T-cell (primary cell): ENCODE measurements at regions not wholly inside any gene's neighbourhood (a gene's known extent, or its start where the extent isn't known, plus 50 kb on each side); places are given as distances from the start of the nearest gene placed in this dataset.

Experiments
- ATAC-seq, 4 experiments: fragments of 200-7000 bp in 3 of 4; fragments of 150-1000 bp in 1 of 4; cut with Tn5 transposase; replicated peaks in 1 of 4; 1 replicate in 3 of 4; 2 replicates in 1 of 4; pipeline ENCODE4 v1.10.0; 2021; ENCODE audit warnings: moderate library complexity in 3 of 4, mild to moderate bottlenecking in 2 of 4, moderate number of reproducible peaks in 1 of 4
- CTCF ChIA-PET, 2 donors: fragments of 300-600 bp; sonication (Branson Sonifier 250); formaldehyde crosslinking; loops; one replicate each; lab custom pipeline; 2022; ENCODE audit warnings: antibody characterized with exemption in 2 of 2; lab: Charles Lee
- POLR2A ChIA-PET, 2 donors: fragments of 300-600 bp; sonication (Branson Sonifier 250); formaldehyde crosslinking; loops; one replicate each; lab custom pipeline; 2022; ENCODE audit warnings: antibody characterized with exemption in 2 of 2; lab: Charles Lee
- DNase-seq, 35 experiments: peaks; one replicate each; pipeline versions ENCODE4 v3.0.0 to v3.0.0-alpha.2; 2013 to 2023
- H3K27ac ChIP-seq: one replicate; pipeline ENCODE4 v1.5.1; 2013; ENCODE audit warnings: low read length
- H3K27me3 ChIP-seq, 2 experiments: replicated peaks in 1 of 2; 1 replicate in 1 of 2; 2 replicates in 1 of 2; pipeline versions ENCODE4 v1.6.1 to v1.7.0; 2013; ENCODE audit warnings: low read length in 1 of 2, mixed read lengths in 1 of 2; ENCODE audit not compliant: control insufficient read depth in 2 of 2, insufficient read depth in 2 of 2; ENCODE audit errors: extremely low read depth in 1 of 2
- H3K36me3 ChIP-seq, 2 donors: 1 replicate in 1 of 2; 2 replicates in 1 of 2; pipeline versions ENCODE4 v1.6.1 to v1.7.0; 2013; ENCODE audit warnings: low read length in 1 of 2; ENCODE audit not compliant: control insufficient read depth in 2 of 2, insufficient read depth in 1 of 2; ENCODE audit errors: extremely low read depth in 1 of 2
- H3K4me1 ChIP-seq, 2 experiments: 1 replicate in 1 of 2; 2 replicates in 1 of 2; pipeline versions ENCODE4 v1.6.1 to v1.7.0; 2013; ENCODE audit warnings: low read length in 2 of 2, mixed read lengths in 1 of 2; ENCODE audit not compliant: insufficient read depth in 2 of 2, control insufficient read depth in 1 of 2; ENCODE audit errors: extremely low read depth in 1 of 2
- H3K4me3 ChIP-seq, 2 donors: 1 replicate in 1 of 2; 2 replicates in 1 of 2; pipeline versions ENCODE4 v1.5.1 to v1.7.0; 2013; ENCODE audit warnings: mild to moderate bottlenecking in 2 of 2, low read length in 1 of 2, moderate library complexity in 1 of 2; ENCODE audit not compliant: control insufficient read depth in 1 of 2; ENCODE audit errors: extremely low read depth in 1 of 2
- H3K9me3 ChIP-seq: 2 replicates; pipeline ENCODE4 v1.7.0; 2013
- H3K27ac Mint-ChIP-seq, 2 donors: one replicate each; pipeline ENCODE4 v1.8.0; 2020 to 2021; ENCODE audit warnings: mild to moderate bottlenecking in 2 of 2, mixed read lengths in 2 of 2
- H3K27me3 Mint-ChIP-seq, 2 donors: one replicate each; pipeline ENCODE4 v1.8.0; 2021 to 2022; ENCODE audit warnings: mixed read lengths in 2 of 2
- H3K36me3 Mint-ChIP-seq: one replicate; pipeline ENCODE4 v1.8.0; 2021; ENCODE audit warnings: mixed read lengths
- H3K4me1 Mint-ChIP-seq, 3 donors: one replicate each; pipeline ENCODE4 v1.8.0; 2020 to 2022; ENCODE audit warnings: mixed read lengths in 3 of 3, mild to moderate bottlenecking in 1 of 3
- H3K4me3 Mint-ChIP-seq, 3 donors: one replicate each; pipeline ENCODE4 v1.8.0; 2020 to 2022; ENCODE audit warnings: mild to moderate bottlenecking in 3 of 3, mixed read lengths in 3 of 3, moderate library complexity in 3 of 3
- H3K9me3 Mint-ChIP-seq, 3 donors: one replicate each; pipeline ENCODE4 v1.8.0; 2020 to 2022; ENCODE audit warnings: mixed read lengths in 3 of 3
- WGBS: methylation state at CpG from one replicate; pipeline ENCODE4 v1.1.5; 2013; ENCODE audit warnings: missing lambda C conversion rate; ENCODE audit not compliant: insufficient coverage; 5-methylcytosine and 5-hydroxymethylcytosine counted together

GRCh38 chr13:66139701-66140100, 1090.4 kb downstream of the PCDH9 start:
- ATAC-seq, result no peak
- no CpG with 5 or more reads among the region's 1 CpG for WGBS
- H3K9me3 ChIP-seq, result no peaks in the 10 kb centered on the region
- no peaks in the 10 kb centered on the region for H3K4me1 ChIP-seq
- ChIA-PET CTCF (no interaction called here), POLR2A (interaction anchor here in 1 of 2 donors (0.6 kb wide), 1 partner anchor 285 kb away, joined by 4 read pairs; no protein-coding TSS in a partner anchor)
- Mint-ChIP-seq H3K36me3 (no peaks in the 10 kb centered on the region), H3K27me3 (no peaks in the 10 kb centered on the region), H3K27ac (no peak overlapping the region), H3K4me3 (no peak overlapping the region), H3K4me1 (no peaks in the 10 kb centered on the region), H3K9me3 (peaks cover 0 to 13% (median 2%) of the 10 kb centered on the region in 3 donors)
- H3K27ac ChIP-seq, result no peak overlapping the region
- no peak for DNase-seq
- H3K36me3 ChIP-seq, result no peaks in the 10 kb centered on the region
- H3K4me3 ChIP-seq, result no peak overlapping the region
- H3K27me3 ChIP-seq, result no peaks in the 10 kb centered on the region

GRCh38 chr13:66139250-66139649, 1090.9 kb downstream of the PCDH9 start:
- Histone ChIP-seq H3K27ac (no peak overlapping the region), H3K4me1 (no peaks in the 10 kb centered on the region), H3K4me3 (no peak overlapping the region), H3K36me3 (no peaks in the 10 kb centered on the region), H3K9me3 (no peaks in the 10 kb centered on the region), H3K27me3 (no peaks in the 10 kb centered on the region)
- POLR2A ChIA-PET, result no interaction called here
- DNase-seq (no peak), ATAC-seq (no peak)
- CTCF ChIA-PET, result no interaction called here
- no peaks in the 10 kb centered on the region for H3K27me3 Mint-ChIP-seq
- no peak overlapping the region for H3K27ac Mint-ChIP-seq
- WGBS, result 17% methylated on average over 1 of the region's 3 CpGs
- peaks cover 0 to 13% (median 2%) of the 10 kb centered on the region in 3 donors for H3K9me3 Mint-ChIP-seq
- no peak overlapping the region for H3K4me3 Mint-ChIP-seq
- no peaks in the 10 kb centered on the region for H3K36me3 Mint-ChIP-seq
- no peaks in the 10 kb centered on the region for H3K4me1 Mint-ChIP-seq

- Mint-ChIP-seq H3K36me3 (no peaks in the 10 kb centered on the region), H3K27ac (no peak overlapping the region), H3K4me1 (no peaks in the 10 kb centered on the region), H3K9me3 (peaks cover 0 to 8% (median 2%) of the 10 kb centered on the region in 3 donors), H3K27me3 (no peaks in the 10 kb centered on the region), H3K4me3 (no peak overlapping the region)
- H3K9me3 ChIP-seq, result no peaks in the 10 kb centered on the region
- H3K27me3 ChIP-seq, result no peaks in the 10 kb centered on the region
- CTCF ChIA-PET, result no interaction called here
- no peak overlapping the region for H3K27ac ChIP-seq
- POLR2A ChIA-PET, result no interaction called here
- no peak overlapping the region for H3K4me3 ChIP-seq
- no peaks in the 10 kb centered on the region for H3K36me3 ChIP-seq
- ATAC-seq, result no peak
- WGBS, result 0% methylated on average over 1 of the region's 5 CpGs
- H3K4me1 ChIP-seq, result no peaks in the 10 kb centered on the region
- DNase-seq, result no peak
Observed at GRCh38 chr13:66138172-66138811, 1091.8 kb downstream of the PCDH9 start.

- H3K27ac Mint-ChIP-seq, result no peak overlapping the region
- ATAC-seq, result no peak
- POLR2A ChIA-PET, result no interaction called here
Observed at GRCh38 chr13:66137384-66137783, 1092.8 kb downstream of the PCDH9 start.

GRCh38 chr13:66128692-66129269, 1101.4 kb downstream of the PCDH9 start:
- DNase-seq (no peak), ATAC-seq (no peak)
- Mint-ChIP-seq H3K36me3 (no peaks in the 10 kb centered on the region), H3K4me3 (no peak overlapping the region), H3K27me3 (no peaks in the 10 kb centered on the region), H3K4me1 (no peaks in the 10 kb centered on the region), H3K9me3 (peaks cover 0 to 10% (median 0%) of the 10 kb centered on the region in 3 donors), H3K27ac (no peak overlapping the region)
- Histone ChIP-seq H3K4me3 (no peak overlapping the region), H3K9me3 (no peaks in the 10 kb centered on the region), H3K27ac (no peak overlapping the region), H3K27me3 (no peaks in the 10 kb centered on the region), H3K36me3 (no peaks in the 10 kb centered on the region), H3K4me1 (no peaks in the 10 kb centered on the region)
- ChIA-PET CTCF (no interaction called here), POLR2A (no interaction called here)
- WGBS, result no CpG with 5 or more reads among the region's 4 CpGs

More at GRCh38 chr13:66137384-66137783, 1092.8 kb downstream of the PCDH9 start:
- Mint-ChIP-seq H3K4me1 (no peaks in the 10 kb centered on the region), H3K9me3 (peaks cover 0 to 8% (median 2%) of the 10 kb centered on the region in 3 donors), H3K27me3 (no peaks in the 10 kb centered on the region), H3K4me3 (no peak overlapping the region), H3K36me3 (no peaks in the 10 kb centered on the region)
- CTCF ChIA-PET, result no interaction called here
- Histone ChIP-seq H3K36me3 (no peaks in the 10 kb centered on the region), H3K4me1 (no peaks in the 10 kb centered on the region), H3K27me3 (no peaks in the 10 kb centered on the region), H3K4me3 (no peak overlapping the region), H3K9me3 (no peaks in the 10 kb centered on the region), H3K27ac (no peak overlapping the region)
- no peak for DNase-seq

- no peak for DNase-seq
- no peaks in the 10 kb centered on the region for H3K4me1 ChIP-seq
- POLR2A ChIA-PET, result no interaction called here
- H3K27ac ChIP-seq, result no peak overlapping the region
- no peaks in the 10 kb centered on the region for H3K4me1 Mint-ChIP-seq
- H3K27ac Mint-ChIP-seq, result no peak overlapping the region
- H3K27me3 Mint-ChIP-seq, result no peaks in the 10 kb centered on the region
- H3K36me3 ChIP-seq, result no peaks in the 10 kb centered on the region
- peaks cover 0 to 10% (median 0%) of the 10 kb centered on the region in 3 donors for H3K9me3 Mint-ChIP-seq
- CTCF ChIA-PET, result no interaction called here
- no peak overlapping the region for H3K4me3 ChIP-seq
- H3K9me3 ChIP-seq, result no peaks in the 10 kb centered on the region
- no peak overlapping the region for H3K4me3 Mint-ChIP-seq
- H3K27me3 ChIP-seq, result no peaks in the 10 kb centered on the region
- no peak for ATAC-seq
- H3K36me3 Mint-ChIP-seq, result no peaks in the 10 kb centered on the region
- WGBS, result no CpG with 5 or more reads among the region's 1 CpG
Observed at GRCh38 chr13:66128201-66128600, 1101.9 kb downstream of the PCDH9 start.
